GM18517 (cell line): ENCODE measurements at regions not wholly inside any gene's neighbourhood (a gene's known extent, or its start where the extent isn't known, plus 50 kb on each side); places are given as distances from the start of the nearest gene placed in this dataset.
"Not testable (repeated sequence)": the region's sequence is repeated elsewhere in the genome, so short reads cannot be mapped to it uniquely, and the experiment has no call there.

Source experiments
- ATAC-seq: cut with Tn5 transposase; IDR thresholded peaks from one replicate; pipeline ENCODE4 v1.9.1; 2021; ENCODE audit warnings: mild to moderate bottlenecking, moderate library complexity; ENCODE audit not compliant: unreplicated experiment

DNA sequence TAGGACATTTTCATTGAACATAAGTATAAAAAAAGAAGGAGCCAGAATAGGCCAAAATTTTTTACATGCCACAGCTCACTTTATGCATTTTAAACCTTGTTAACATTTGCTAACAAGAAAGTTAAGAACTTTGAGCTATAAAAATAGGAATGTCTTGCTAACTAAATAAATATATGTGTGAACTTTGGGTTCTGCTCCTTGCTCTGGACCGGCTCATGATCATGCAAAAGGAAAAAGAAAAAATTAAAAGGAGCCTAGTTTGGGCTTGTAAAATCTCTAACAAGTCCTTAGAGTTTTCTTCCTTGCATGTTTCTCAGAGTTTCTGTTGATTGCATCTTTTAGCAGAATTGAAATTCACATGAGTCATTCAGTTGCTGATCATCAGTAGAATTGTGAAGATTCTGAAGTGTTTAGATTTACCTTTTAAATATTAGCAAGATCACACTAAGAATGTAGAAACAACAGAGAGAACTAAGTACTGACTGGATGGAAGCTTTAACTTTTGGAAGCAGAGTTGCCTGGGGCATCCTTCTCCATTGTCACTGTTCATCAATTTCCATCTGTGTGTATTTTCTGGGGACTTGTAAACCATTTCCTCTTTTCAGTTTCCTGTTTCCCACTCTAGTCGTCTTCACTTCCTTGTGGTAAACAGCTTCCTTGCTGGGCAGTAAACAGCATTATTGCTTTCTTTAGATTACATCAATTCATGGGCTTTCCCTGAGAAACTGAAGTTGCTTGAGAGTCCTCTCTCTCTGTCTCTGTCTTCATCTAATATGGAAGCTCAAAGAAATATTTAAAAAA lies 458.4 kb upstream of the BTBD3 start:
- ATAC-seq: no peak

- no peak for ATAC-seq
Observed at GRCh38 chr20:11467436-11467835, 450.3 kb upstream of the BTBD3 start.

- no peak for ATAC-seq
Observed at GRCh38 chr20:11468880-11469279, 448.8 kb upstream of the BTBD3 start.

GRCh38 chr20:11469795-11470435 lies 447.8 kb upstream of the BTBD3 start:
- no peak for ATAC-seq

DNA sequence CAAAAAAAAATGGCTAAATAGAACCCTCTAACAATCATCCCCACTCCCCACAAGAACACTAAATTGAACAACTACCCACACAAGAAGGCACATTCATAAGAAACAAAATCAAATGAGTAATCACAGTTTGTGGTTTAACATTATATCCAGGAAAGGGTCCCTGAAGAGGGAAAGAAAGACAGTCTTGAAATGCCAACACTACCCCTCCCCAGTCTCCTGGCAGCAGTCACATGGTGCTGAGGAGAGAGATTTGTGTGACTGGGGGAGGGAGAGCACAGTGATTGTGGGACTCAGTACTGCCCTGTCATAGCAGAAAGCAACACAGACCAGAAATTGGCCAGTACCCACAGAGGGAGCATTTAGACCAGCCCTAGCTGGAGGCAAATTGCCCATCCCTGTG lies 443.7 kb upstream of the BTBD3 start:
- no peak for ATAC-seq

- no peak for ATAC-seq
Observed at GRCh38 chr20:11483697-11484096, 434.0 kb upstream of the BTBD3 start.

GRCh38 chr20:11484479-11484878 lies 433.2 kb upstream of the BTBD3 start:
- ATAC-seq: no peak

- ATAC-seq: no peak
Observed at GRCh38 chr20:11492386-11492785, 425.3 kb upstream of the BTBD3 start.

DNA sequence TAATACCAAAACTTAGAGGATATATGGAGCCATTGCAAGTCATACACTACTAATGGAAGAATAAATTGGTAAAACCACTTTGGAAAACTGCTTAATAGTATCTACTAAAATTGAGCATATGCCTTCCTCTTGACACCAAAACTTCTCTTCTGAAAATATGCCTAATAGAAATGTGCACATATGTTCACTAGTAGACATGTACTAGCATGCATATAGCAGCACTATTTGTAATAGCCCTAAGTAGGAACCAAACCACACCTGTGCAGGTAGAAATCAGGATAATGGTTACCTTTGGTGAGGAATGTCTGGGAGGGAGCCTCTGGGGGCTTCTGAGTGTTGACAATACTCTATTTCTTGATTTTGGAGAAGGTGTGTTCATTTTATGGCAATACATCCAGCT lies 424.8 kb upstream of the BTBD3 start:
- ATAC-seq: no peak

GRCh38 chr20:11496380-11496779 lies 421.3 kb upstream of the BTBD3 start:
- ATAC-seq: no peak

- ATAC-seq: no peak
Observed at GRCh38 chr20:11497545-11497944, 420.1 kb upstream of the BTBD3 start.

DNA sequence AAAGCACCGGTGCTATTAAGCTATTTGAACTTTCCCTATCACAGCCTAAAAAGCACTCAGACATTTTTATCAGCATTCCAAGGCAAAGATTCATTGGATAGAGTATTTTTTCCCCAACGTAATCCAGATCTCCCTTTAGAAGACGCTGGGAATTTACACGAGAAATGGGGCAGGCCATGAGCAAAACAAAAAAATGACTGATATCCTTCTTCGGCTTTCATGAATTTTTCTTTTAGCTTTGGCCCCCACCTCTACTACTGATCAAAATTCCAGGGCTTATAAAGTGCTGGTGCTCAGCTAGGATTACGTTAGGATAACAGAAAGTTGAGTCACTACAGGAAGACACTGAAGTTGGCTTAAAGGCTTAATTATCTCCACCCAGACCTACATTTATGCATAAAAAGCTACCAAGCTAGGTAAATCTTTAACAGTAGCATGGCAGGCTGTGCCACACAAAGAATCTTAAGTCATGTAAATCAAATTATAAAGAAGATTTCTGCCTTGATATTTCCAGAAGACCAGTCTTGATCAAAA lies 418.5 kb upstream of the BTBD3 start:
- ATAC-seq: no peak

DNA sequence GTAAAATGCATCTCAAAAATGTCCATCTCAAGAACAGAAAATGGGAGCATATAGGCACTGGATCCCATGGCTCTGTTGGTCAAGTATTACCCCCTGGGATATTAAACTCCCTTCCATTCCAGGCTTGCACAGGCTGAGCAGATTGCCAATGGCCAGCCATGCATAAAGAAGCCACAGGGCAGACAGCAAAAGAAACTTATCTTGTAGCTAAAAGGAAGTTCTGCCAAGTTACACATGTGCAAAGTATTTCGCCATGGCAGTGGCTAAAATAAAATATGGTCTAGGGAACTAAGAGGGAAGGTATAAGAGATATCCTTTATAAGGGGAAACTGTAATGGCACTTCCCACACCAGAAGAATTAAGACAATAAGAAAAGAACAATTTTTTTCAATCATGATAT lies 415.6 kb upstream of the BTBD3 start:
- no peak for ATAC-seq

DNA sequence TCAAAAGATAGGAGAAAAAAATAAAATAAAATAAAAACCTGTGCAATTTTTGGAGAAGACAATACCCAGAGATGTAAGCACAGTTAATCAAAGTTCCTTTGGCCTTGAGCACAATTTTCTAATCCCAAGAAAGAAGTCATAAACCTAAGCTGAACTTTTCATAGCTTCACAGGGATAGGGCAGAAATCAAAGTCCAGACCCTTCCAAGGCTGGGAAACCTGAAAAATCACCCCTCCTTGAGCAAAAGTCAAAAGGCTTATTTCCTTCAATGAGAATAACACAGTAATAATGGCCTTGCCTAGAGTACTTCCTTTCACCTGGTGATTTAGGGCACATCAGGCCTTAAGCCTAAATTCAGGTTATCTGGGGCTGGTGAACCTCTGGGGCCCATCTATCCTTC lies 415.0 kb upstream of the BTBD3 start:
- no peak for ATAC-seq

DNA sequence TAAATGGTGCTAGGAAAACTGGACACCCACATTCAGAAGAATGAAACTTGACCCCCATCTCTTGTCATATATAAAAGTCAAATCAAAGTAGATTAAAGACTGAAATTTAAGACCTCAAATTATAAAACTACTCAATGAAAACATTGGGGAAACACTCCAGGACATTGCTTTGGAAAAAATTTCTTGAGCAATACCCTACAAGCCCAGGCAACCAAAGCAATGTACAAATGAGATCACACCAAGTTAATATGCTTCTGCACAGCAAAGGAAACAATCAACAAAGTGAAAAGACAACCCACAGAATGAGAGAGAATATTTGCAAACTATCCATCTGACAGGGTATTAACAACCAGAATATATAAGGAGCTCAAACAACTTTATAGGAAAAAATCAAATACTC lies 407.9 kb upstream of the BTBD3 start:
- ATAC-seq: no peak

- ATAC-seq: no peak
Observed at GRCh38 chr20:11511821-11512220, 405.9 kb upstream of the BTBD3 start.

DNA sequence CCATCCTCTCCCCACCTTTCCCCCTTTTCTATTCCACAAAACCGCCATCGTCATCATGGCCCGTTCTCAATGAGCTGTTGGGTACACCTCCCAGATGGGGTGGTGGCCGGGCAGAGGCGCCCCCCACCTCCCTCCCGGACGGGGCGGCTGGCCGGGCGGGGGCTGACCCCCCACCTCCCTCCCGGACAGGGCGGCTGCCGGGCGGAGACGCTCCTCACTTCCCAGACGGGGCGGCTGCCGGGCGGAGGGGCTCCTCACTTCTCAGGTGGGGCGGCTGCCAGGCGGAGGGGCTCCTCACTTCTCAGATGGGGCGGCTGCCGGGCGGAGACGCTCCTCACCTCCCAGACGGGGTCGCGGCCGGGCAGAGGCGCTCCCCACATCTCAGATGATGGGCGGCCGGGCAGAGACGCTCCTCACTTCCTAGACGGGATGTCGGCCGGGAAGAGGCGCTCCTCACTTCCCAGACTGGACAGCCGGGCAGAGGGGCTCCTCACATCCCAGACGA lies 404.4 kb upstream of the BTBD3 start:
- ATAC-seq: not testable (repeated sequence)

GRCh38 chr20:11516448-11516847 lies 401.2 kb upstream of the BTBD3 start:
- no peak for ATAC-seq

- no peak for ATAC-seq
Observed at GRCh38 chr20:11520596-11520995, 397.1 kb upstream of the BTBD3 start.

GRCh38 chr20:11521476-11522365 lies 396.0 kb upstream of the BTBD3 start:
- ATAC-seq: no peak

GRCh38 chr20:11522366-11522741 lies 395.3 kb upstream of the BTBD3 start:
- ATAC-seq: no peak
